HCT116 (cell line): ENCODE measurements at regions not wholly inside any gene's neighbourhood (a gene's known extent, or its start where the extent isn't known, plus 50 kb on each side); places are given as distances from the start of the nearest gene placed in this dataset.

Experiments
- ELF1 ChIP-seq: IDR thresholded peaks from 2 replicates; pipeline ENCODE4 v1.6.1; 2012; ENCODE audit warnings: low read depth, borderline replicate concordance
- EZH2 ChIP-seq: fragments of 200-600 bp; sonication (generic); IDR thresholded peaks from 2 replicates; pipeline ENCODE4 v1.6.1; 2017; ENCODE audit warnings: antibody characterized with exemption, mixed run types
- MAX ChIP-seq: IDR thresholded peaks from 2 replicates; pipeline ENCODE4 v1.6.1; 2012
- POLR2A ChIP-seq: IDR thresholded peaks from 2 replicates; pipeline ENCODE4 v1.7.0; 2011; ENCODE audit warnings: borderline replicate concordance; ENCODE audit not compliant: insufficient read depth, insufficient read length; ENCODE audit errors: extremely low read depth
- TF ChIP-seq, protein P1 (sequence below), 3 experiments: fragments of 200-600 bp in 1 of 3; sonication (generic) in 1 of 3; IDR thresholded peaks in 2 of 3; conservative IDR thresholded peaks in 1 of 3; 2 replicates each; pipeline ENCODE4 v1.5.1; 2012 to 2017; ENCODE audit warnings: low read depth in 2 of 3, low read length in 2 of 3, antibody characterized with exemption in 1 of 3, borderline replicate concordance in 1 of 3, control low read depth in 1 of 3, mild to moderate bottlenecking in 1 of 3, mixed read lengths in 1 of 3, mixed run types in 1 of 3, moderate library complexity in 1 of 3; ENCODE audit not compliant: insufficient read depth in 1 of 3
- TF ChIP-seq, protein P2 (sequence below): IDR thresholded peaks from 2 replicates; pipeline ENCODE4 v1.6.1; 2012; ENCODE audit warnings: low read depth

DNA sequence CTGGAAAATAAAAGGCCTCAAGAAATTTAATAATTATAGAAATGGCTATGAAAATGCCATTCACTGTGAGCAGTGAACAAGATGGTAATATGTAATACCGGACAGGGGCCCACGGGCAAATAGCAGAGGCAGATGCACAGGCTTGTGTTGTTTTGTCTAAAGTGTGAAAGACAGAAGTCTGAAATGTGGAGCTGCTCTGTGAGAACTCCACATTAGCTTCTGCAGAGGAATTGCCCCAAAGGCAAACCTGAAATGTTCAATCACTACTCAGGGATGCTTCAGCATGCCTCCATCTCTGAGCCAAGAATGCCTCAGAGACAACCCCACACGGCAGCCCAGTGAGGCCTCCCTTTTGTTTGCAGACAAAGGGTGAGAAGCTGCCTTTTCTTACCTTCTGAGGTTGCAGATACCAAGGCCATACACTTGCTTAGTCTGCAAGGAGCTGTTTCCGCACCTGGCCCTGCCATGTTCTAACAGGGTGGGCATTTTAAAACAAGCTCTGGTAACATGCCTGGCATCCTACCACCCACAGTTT is 124.3 kb upstream of the CXCL14 start:
- TF ChIP-seq, protein P1, sequence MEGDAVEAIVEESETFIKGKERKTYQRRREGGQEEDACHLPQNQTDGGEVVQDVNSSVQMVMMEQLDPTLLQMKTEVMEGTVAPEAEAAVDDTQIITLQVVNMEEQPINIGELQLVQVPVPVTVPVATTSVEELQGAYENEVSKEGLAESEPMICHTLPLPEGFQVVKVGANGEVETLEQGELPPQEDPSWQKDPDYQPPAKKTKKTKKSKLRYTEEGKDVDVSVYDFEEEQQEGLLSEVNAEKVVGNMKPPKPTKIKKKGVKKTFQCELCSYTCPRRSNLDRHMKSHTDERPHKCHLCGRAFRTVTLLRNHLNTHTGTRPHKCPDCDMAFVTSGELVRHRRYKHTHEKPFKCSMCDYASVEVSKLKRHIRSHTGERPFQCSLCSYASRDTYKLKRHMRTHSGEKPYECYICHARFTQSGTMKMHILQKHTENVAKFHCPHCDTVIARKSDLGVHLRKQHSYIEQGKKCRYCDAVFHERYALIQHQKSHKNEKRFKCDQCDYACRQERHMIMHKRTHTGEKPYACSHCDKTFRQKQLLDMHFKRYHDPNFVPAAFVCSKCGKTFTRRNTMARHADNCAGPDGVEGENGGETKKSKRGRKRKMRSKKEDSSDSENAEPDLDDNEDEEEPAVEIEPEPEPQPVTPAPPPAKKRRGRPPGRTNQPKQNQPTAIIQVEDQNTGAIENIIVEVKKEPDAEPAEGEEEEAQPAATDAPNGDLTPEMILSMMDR (IDR thresholded peaks at IDR 0.05 in 2 of 3, conservative IDR thresholded peaks at IDR 0.05 in 1 of 3; ENCODE audit: borderline replicate concordance in 1 of 3, insufficient read depth in 1 of 3, low read depth in 2 of 3, low read length in 2 of 3), result no peak
- TF ChIP-seq ELF1, result no peak
- TF ChIP-seq, protein P2, sequence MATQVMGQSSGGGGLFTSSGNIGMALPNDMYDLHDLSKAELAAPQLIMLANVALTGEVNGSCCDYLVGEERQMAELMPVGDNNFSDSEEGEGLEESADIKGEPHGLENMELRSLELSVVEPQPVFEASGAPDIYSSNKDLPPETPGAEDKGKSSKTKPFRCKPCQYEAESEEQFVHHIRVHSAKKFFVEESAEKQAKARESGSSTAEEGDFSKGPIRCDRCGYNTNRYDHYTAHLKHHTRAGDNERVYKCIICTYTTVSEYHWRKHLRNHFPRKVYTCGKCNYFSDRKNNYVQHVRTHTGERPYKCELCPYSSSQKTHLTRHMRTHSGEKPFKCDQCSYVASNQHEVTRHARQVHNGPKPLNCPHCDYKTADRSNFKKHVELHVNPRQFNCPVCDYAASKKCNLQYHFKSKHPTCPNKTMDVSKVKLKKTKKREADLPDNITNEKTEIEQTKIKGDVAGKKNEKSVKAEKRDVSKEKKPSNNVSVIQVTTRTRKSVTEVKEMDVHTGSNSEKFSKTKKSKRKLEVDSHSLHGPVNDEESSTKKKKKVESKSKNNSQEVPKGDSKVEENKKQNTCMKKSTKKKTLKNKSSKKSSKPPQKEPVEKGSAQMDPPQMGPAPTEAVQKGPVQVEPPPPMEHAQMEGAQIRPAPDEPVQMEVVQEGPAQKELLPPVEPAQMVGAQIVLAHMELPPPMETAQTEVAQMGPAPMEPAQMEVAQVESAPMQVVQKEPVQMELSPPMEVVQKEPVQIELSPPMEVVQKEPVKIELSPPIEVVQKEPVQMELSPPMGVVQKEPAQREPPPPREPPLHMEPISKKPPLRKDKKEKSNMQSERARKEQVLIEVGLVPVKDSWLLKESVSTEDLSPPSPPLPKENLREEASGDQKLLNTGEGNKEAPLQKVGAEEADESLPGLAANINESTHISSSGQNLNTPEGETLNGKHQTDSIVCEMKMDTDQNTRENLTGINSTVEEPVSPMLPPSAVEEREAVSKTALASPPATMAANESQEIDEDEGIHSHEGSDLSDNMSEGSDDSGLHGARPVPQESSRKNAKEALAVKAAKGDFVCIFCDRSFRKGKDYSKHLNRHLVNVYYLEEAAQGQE, result no peak
- no peak for TF ChIP-seq EZH2
- no peak for TF ChIP-seq MAX
- TF ChIP-seq POLR2A, result no peak
